HepG2 (cell line): ENCODE measurements at regions not wholly inside any gene's neighbourhood (a gene's known extent, or its start where the extent isn't known, plus 50 kb on each side); places are given as distances from the start of the nearest gene placed in this dataset.

Source experiments
- EZH2 ChIP-seq: conservative IDR thresholded peaks from 2 replicates; pipeline ENCODE4 v1.6.1; 2012; ENCODE audit warnings: mild to moderate bottlenecking, low read depth, low read length, moderate library complexity
- GZF1 ChIP-seq: sonication (generic); formaldehyde crosslinking; IDR thresholded peaks from 2 replicates; pipeline ENCODE4 v1.5.1; 2020; ENCODE audit warnings: mild to moderate bottlenecking, missing genetic modification reagents
- HOXA3 ChIP-seq: sonication (generic); formaldehyde crosslinking; IDR thresholded peaks from 2 replicates; pipeline ENCODE4 v1.5.0; 2020; ENCODE audit warnings: missing genetic modification reagents
- MAX ChIP-seq: IDR thresholded peaks from 2 replicates; pipeline ENCODE4 v1.6.1; 2012; ENCODE audit warnings: inconsistent platforms
- POLR2A ChIP-seq, 2 experiments: IDR thresholded peaks; 2 replicates each; pipeline ENCODE4 v1.6.1; 2011; ENCODE audit warnings: low read depth in 2 of 2, low read length in 2 of 2, mild to moderate bottlenecking in 1 of 2, moderate library complexity in 1 of 2; ENCODE audit not compliant: insufficient read depth in 1 of 2
- RARA ChIP-seq: IDR thresholded peaks from 2 replicates; pipeline ENCODE4 v1.6.1; 2016; ENCODE audit warnings: missing genetic modification reagents, missing compliant biosample characterization
- SP2 ChIP-seq: sonication (generic); formaldehyde crosslinking; IDR thresholded peaks from 2 replicates; pipeline ENCODE4 v1.5.1; 2020; ENCODE audit warnings: mild to moderate bottlenecking, missing genetic modification reagents
- SRSF1 ChIP-seq: fragments of 200-400 bp; formaldehyde crosslinking; optimal IDR thresholded peaks from 2 replicates; pipeline ENCODE3; 2017; ENCODE audit warnings: mild to moderate bottlenecking, low read depth, low read length, moderate library complexity
- THRA ChIP-seq: sonication (generic); formaldehyde crosslinking; IDR thresholded peaks from 2 replicates; pipeline ENCODE4 v1.4.0; 2020; ENCODE audit warnings: missing genetic modification reagents, borderline replicate concordance
- TF ChIP-seq, protein P1 (sequence below): sonication (generic); formaldehyde crosslinking; IDR thresholded peaks from 2 replicates; pipeline ENCODE4 v1.5.0; 2020; ENCODE audit warnings: mild to moderate bottlenecking, missing genetic modification reagents, moderate library complexity
- TF ChIP-seq, protein P2 (sequence below): conservative IDR thresholded peaks from 2 replicates; pipeline ENCODE4 v1.6.1; 2018; ENCODE audit warnings: missing genetic modification reagents

- TF ChIP-seq MAX (no peak), RARA (CRISPR knock-in tag) (no peak), THRA (CRISPR knock-in tag) (no peak), HOXA3 (CRISPR knock-in tag) (no peak), POLR2A (IDR thresholded peaks at IDR 0.05; ENCODE audit: insufficient read depth in 1 of 2, low read depth in 2 of 2, low read length in 2 of 2) (no peak), SP2 (no peak), SRSF1 (no peak), EZH2 (no peak), GZF1 (no peak)
- TF ChIP-seq, protein P1, sequence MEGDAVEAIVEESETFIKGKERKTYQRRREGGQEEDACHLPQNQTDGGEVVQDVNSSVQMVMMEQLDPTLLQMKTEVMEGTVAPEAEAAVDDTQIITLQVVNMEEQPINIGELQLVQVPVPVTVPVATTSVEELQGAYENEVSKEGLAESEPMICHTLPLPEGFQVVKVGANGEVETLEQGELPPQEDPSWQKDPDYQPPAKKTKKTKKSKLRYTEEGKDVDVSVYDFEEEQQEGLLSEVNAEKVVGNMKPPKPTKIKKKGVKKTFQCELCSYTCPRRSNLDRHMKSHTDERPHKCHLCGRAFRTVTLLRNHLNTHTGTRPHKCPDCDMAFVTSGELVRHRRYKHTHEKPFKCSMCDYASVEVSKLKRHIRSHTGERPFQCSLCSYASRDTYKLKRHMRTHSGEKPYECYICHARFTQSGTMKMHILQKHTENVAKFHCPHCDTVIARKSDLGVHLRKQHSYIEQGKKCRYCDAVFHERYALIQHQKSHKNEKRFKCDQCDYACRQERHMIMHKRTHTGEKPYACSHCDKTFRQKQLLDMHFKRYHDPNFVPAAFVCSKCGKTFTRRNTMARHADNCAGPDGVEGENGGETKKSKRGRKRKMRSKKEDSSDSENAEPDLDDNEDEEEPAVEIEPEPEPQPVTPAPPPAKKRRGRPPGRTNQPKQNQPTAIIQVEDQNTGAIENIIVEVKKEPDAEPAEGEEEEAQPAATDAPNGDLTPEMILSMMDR (CRISPR knock-in tag): no peak
- TF ChIP-seq, protein P2, sequence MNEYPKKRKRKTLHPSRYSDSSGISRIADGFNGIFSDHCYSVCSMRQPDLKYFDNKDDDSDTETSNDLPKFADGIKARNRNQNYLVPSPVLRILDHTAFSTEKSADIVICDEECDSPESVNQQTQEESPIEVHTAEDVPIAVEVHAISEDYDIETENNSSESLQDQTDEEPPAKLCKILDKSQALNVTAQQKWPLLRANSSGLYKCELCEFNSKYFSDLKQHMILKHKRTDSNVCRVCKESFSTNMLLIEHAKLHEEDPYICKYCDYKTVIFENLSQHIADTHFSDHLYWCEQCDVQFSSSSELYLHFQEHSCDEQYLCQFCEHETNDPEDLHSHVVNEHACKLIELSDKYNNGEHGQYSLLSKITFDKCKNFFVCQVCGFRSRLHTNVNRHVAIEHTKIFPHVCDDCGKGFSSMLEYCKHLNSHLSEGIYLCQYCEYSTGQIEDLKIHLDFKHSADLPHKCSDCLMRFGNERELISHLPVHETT (CRISPR knock-in tag): no peak
Measured at GRCh38 chr9:1775230-1775629, 239.9 kb upstream of the SMARCA2 start.
